ENCODE measurements at regions not wholly inside any gene's neighbourhood (a gene's known extent, or its start where the extent isn't known, plus 50 kb on each side); places are given as distances from the start of the nearest gene placed in this dataset.

- TF ChIP-seq, protein P1, sequence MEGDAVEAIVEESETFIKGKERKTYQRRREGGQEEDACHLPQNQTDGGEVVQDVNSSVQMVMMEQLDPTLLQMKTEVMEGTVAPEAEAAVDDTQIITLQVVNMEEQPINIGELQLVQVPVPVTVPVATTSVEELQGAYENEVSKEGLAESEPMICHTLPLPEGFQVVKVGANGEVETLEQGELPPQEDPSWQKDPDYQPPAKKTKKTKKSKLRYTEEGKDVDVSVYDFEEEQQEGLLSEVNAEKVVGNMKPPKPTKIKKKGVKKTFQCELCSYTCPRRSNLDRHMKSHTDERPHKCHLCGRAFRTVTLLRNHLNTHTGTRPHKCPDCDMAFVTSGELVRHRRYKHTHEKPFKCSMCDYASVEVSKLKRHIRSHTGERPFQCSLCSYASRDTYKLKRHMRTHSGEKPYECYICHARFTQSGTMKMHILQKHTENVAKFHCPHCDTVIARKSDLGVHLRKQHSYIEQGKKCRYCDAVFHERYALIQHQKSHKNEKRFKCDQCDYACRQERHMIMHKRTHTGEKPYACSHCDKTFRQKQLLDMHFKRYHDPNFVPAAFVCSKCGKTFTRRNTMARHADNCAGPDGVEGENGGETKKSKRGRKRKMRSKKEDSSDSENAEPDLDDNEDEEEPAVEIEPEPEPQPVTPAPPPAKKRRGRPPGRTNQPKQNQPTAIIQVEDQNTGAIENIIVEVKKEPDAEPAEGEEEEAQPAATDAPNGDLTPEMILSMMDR (conservative IDR thresholded peaks at IDR 0.05) = no peak
- no peak for TF ChIP-seq ZFX (IDR thresholded peaks at IDR 0.05)
Observed at GRCh38 chr7:67894746-67895145, 898.1 kb downstream of the TYW1 start.

All from C4-2B (cell line).